Activated CD4-positive, alpha-beta T cell treated with anti-CD3 and anti-CD28 coated beads, Interleukin-2, amount 10 ng/mL, durations not matched to agents 24 days and 14 days (primary cell): ENCODE measurements at regions not wholly inside any gene's neighbourhood (a gene's known extent, or its start where the extent isn't known, plus 50 kb on each side); places are given as distances from the start of the nearest gene placed in this dataset.
A peak's percentile ranks its signal among the peaks of the same experiment; 100 is the strongest.
"Not testable (repeated sequence)": the region's sequence is repeated elsewhere in the genome, so short reads cannot be mapped to it uniquely, and the experiment has no call there.

ENCODE experiments used
- DNase-seq: peaks from one replicate; pipeline ENCODE4 v3.0.0; 2022
- H3K27ac Mint-ChIP-seq: one replicate; pipeline ENCODE4 v1.8.0; 2022; ENCODE audit warnings: mild to moderate bottlenecking, mixed read lengths
- H3K27me3 Mint-ChIP-seq: one replicate; pipeline ENCODE4 v1.8.0; 2022; ENCODE audit warnings: mixed read lengths
- H3K36me3 Mint-ChIP-seq: one replicate; pipeline ENCODE4 v1.8.0; 2022; ENCODE audit warnings: low read depth, mild to moderate bottlenecking, mixed read lengths
- H3K4me1 Mint-ChIP-seq: one replicate; pipeline ENCODE4 v1.8.0; 2021; ENCODE audit warnings: mixed read lengths
- H3K4me3 Mint-ChIP-seq: one replicate; pipeline ENCODE4 v1.8.0; 2022; ENCODE audit warnings: mild to moderate bottlenecking, moderate library complexity, mixed read lengths
- H3K9me3 Mint-ChIP-seq: one replicate; pipeline ENCODE4 v1.8.0; 2021; ENCODE audit warnings: mixed read lengths
- intact Hi-C: fragments of 100-400 bp; cut with micrococcal nuclease; formaldehyde crosslinking; loops from one replicate; pipeline ENCODE4 v1.15.1; 2023

DNA sequence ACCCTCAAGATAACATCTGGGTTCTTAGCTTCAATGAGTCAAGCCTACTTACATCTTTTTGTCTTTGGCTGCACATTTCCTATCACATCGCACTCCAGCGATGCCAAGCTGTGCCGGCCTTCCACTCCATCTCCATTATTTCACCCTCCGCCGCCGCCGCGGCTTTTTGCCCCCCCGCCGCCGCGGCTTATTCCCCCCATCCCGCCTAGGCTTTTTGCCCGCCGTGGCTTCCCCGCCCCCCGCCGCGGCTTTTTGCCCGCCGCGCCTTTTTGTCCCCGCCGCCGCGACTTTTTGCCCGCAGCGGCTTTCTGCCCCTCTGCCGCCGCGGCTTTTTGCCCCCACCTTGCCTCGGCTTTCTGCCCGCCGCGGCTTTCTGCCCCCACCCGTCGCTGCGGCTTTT lies 50.8 kb downstream of the PPIAL4E start:
- intact Hi-C loops, H3K4me1 Mint-ChIP-seq, H3K4me3 Mint-ChIP-seq, H3K36me3 Mint-ChIP-seq, H3K9me3 Mint-ChIP-seq, H3K27ac Mint-ChIP-seq, H3K27me3 Mint-ChIP-seq: not testable (repeated sequence)
- DNase-seq, result peak; percentile 41
